PFSK-1 (cell line): ENCODE measurements at regions not wholly inside any gene's neighbourhood (a gene's known extent, or its start where the extent isn't known, plus 50 kb on each side); places are given as distances from the start of the nearest gene placed in this dataset.

Experiments used
- FOXP2 ChIP-seq: optimal IDR thresholded peaks from 2 replicates; pipeline ENCODE3; 2011; ENCODE audit warnings: borderline replicate concordance, control low read depth, inconsistent platforms; ENCODE audit not compliant: insufficient read depth; ENCODE audit errors: extremely low read length, extremely low read depth
- POLR2AphosphoS5 ChIP-seq: IDR thresholded peaks from 2 replicates; pipeline ENCODE4 v1.6.1; 2012; ENCODE audit warnings: low read depth, mild to moderate bottlenecking, control low read depth, low read length, moderate library complexity
- REST ChIP-seq, 2 experiments: IDR thresholded peaks; 2 replicates each; pipeline versions ENCODE4 v1.6.1 to v1.8.0; 2011 to 2012; ENCODE audit warnings: low read depth in 2 of 2, low read length in 2 of 2, control low read depth in 1 of 2, inconsistent platforms in 1 of 2, mild to moderate bottlenecking in 1 of 2, moderate library complexity in 1 of 2; ENCODE audit not compliant: insufficient read depth in 1 of 2
- TAF1 ChIP-seq: IDR thresholded peaks from 2 replicates; pipeline ENCODE4 v1.6.1; 2012; ENCODE audit warnings: low read length, control low read depth, borderline replicate concordance; ENCODE audit not compliant: insufficient read depth

- TF ChIP-seq REST (IDR thresholded peaks at IDR 0.05; ENCODE audit: insufficient read depth in 1 of 2, low read depth in 2 of 2, low read length in 2 of 2) (no peak), TAF1 (no peak), POLR2AphosphoS5 (no peak), FOXP2 (no peak)
These were observed 74.7 kb upstream of the TNFAIP3 start for GRCh38 chr6:137792160-137793033.
